ENCODE measurements at regions not wholly inside any gene's neighbourhood (a gene's known extent, or its start where the extent isn't known, plus 50 kb on each side); places are given as distances from the start of the nearest gene placed in this dataset.
"Not testable (repeated sequence)": the region's sequence is repeated elsewhere in the genome, so short reads cannot be mapped to it uniquely, and the experiment has no call there.

DNA sequence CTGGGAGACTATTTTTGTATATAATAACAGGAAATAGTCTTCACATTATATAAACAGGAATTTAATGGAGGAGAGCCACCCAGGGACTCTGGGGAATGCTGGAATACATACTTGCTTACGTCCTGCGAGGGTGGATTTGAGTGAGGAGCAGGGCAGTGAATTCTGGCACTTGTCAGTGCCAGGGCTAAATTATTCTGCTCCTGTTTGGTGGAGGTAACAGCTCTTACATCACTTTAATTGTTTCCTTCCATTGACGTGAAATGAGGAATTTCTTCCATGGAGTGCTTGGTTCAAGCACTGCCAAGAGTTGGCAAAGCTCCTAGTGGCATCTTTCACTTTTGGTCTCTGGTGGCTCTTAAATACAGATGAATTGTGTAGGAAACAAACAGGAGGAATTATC, 94.1 kb upstream of the GOLGA8J start:
- no peak overlapping the region for H3K4me3 ChIP-seq
- H3K9me3 ChIP-seq = no peaks in the 10 kb centered on the region
- H3K36me3 ChIP-seq = no peaks in the 10 kb centered on the region
- DNase-seq (no peak), ATAC-seq (no peak)
- intact Hi-C loops (cut with DNase I; ENCODE audit: low total_unique reads) (no loop called here), in situ Hi-C loops (cut with MboI; ENCODE audit: low sequenced_read_pairs in 4 of 4) (no loop called here)
- no peak overlapping the region for H3K27ac ChIP-seq
- H3K4me1 ChIP-seq = no peaks in the 10 kb centered on the region
- TF ChIP-seq POLR2A (IDR thresholded peaks at IDR 0.05) (no peak), CTCF (IDR thresholded peaks at IDR 0.05 in 4 of 5, conservative IDR thresholded peaks at IDR 0.05 in 1 of 5) (no peak)
- H3K27me3 ChIP-seq = no peaks in the 10 kb centered on the region

DNA sequence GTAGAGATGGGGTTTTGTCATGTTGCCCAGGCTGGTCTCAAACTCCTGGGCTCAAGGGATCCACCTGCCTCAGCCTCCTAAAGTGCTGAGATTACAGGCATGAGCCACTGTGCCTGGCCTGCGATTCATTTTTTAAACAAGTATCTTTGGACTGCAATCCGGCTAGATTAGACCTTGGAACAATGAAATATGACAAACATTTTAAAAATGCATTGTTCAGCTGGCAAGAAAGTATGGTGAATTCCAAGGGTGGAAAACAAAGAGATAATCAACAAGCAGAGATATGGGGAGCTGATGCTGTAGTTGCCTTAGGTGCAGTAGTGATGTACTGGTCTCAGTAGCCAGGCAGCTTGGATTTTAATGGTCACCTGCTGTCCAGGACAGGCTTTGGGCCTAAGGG, 95.8 kb upstream of the GOLGA8J start:
- ATAC-seq = no peak
- TF ChIP-seq POLR2A (IDR thresholded peaks at IDR 0.05) = no peak
- TF ChIP-seq CTCF (IDR thresholded peaks at IDR 0.05 in 4 of 5, conservative IDR thresholded peaks at IDR 0.05 in 1 of 5) = no peak
- in situ Hi-C loops (cut with MboI; ENCODE audit: low sequenced_read_pairs in 4 of 4) (no loop called here), intact Hi-C loops (cut with DNase I; ENCODE audit: low total_unique reads) (no loop called here)
- Histone ChIP-seq H3K4me3 (no peak overlapping the region), H3K27me3 (no peaks in the 10 kb centered on the region), H3K27ac (no peak overlapping the region), H3K4me1 (no peaks in the 10 kb centered on the region), H3K36me3 (no peaks in the 10 kb centered on the region), H3K9me3 (no peaks in the 10 kb centered on the region)
- DNase-seq = no peak

- TF ChIP-seq CTCF (IDR thresholded peaks at IDR 0.05 in 4 of 5, conservative IDR thresholded peaks at IDR 0.05 in 1 of 5) (no peak), POLR2A (IDR thresholded peaks at IDR 0.05) (no peak)
- in situ Hi-C loops (cut with MboI; ENCODE audit: low sequenced_read_pairs in 4 of 4) (loop anchor here in 1 of 4 donors (10.0 kb wide), 1 partner anchor 56 kb away; no protein-coding TSS in a partner anchor), intact Hi-C loops (cut with DNase I; ENCODE audit: low total_unique reads) (no loop called here)
- H3K4me3 ChIP-seq = no peak overlapping the region
- H3K9me3 ChIP-seq = no peaks in the 10 kb centered on the region
- ATAC-seq (no peak), DNase-seq (no peak)
- no peaks in the 10 kb centered on the region for H3K4me1 ChIP-seq
- H3K27ac ChIP-seq = no peak overlapping the region
- H3K36me3 ChIP-seq = no peaks in the 10 kb centered on the region
- no peaks in the 10 kb centered on the region for H3K27me3 ChIP-seq
Measured at GRCh38 chr15:29978411-29979382, 104.1 kb upstream of the GOLGA8J start.

DNA sequence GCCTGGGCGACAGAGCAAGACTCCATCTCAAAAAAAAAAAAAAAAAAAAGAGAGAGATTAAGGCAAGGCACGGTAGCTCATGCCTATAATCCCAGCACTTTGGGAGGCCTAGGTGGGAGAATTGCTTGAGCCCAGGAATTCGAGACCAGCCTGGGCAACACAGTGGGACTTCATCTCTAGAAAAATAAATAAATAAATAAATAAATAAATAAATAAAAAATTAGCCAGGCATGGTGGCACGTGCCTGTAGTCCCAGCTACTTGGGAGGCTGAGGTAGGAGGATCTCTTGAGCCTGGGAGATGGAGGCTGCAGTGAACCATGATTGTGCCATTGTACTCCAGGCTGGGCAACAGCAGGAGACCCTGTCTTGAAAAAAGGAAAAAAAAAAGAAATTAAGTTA, 108.7 kb upstream of the GOLGA8J start:
- DNase-seq; H3K36me3 ChIP-seq; ATAC-seq; intact Hi-C loops (cut with DNase I; ENCODE audit: low total_unique reads); H3K4me3 ChIP-seq; H3K4me1 ChIP-seq; H3K27ac ChIP-seq; H3K9me3 ChIP-seq: not testable (repeated sequence)
- peaks cover 14 to 26% (median 25%) of the 10 kb centered on the region in 3 donors for H3K27me3 ChIP-seq
- in situ Hi-C loops (cut with MboI; ENCODE audit: low sequenced_read_pairs in 4 of 4) = loop anchor here in 1 of 4 donors (10.0 kb wide), 1 partner anchor 61 kb away; no protein-coding TSS in a partner anchor

DNA sequence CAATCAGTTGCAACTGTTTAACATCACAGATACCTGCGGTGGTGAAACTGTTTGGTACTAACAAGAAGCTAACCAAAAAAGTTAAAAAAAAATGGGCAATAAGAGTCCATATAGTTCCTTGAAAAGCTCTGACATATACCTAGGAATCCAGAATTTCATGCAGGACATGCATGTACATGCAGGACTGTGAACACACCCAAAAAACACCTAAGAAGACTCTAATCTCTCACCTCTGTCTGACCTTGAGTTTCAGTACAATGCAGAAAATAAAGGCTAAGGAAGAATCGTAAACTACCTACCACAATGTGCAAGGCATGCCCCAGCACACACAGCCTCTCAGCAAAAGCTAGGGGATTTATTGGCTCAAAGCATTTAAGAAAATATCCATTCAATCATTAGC, 110.7 kb upstream of the GOLGA8J start:
- no peaks in the 10 kb centered on the region for H3K4me1 ChIP-seq
- H3K27me3 ChIP-seq = peaks cover 24 to 39% (median 37%) of the 10 kb centered on the region in 3 donors
- in situ Hi-C loops (cut with MboI; ENCODE audit: low sequenced_read_pairs in 4 of 4) = loop anchor here in 1 of 4 donors (10.0 kb wide), 1 partner anchor 63 kb away; no protein-coding TSS in a partner anchor
- intact Hi-C loops (cut with DNase I; ENCODE audit: low total_unique reads) = no loop called here
- H3K4me3 ChIP-seq = no peak overlapping the region
- ATAC-seq (no peak), DNase-seq (no peak)
- no peak for TF ChIP-seq CTCF (IDR thresholded peaks at IDR 0.05 in 4 of 5, conservative IDR thresholded peaks at IDR 0.05 in 1 of 5)
- no peak for TF ChIP-seq POLR2A (IDR thresholded peaks at IDR 0.05)
- no peak overlapping the region for H3K27ac ChIP-seq
- no peaks in the 10 kb centered on the region for H3K9me3 ChIP-seq
- H3K36me3 ChIP-seq = no peaks in the 10 kb centered on the region
